ENCODE measurements at regions not wholly inside any gene's neighbourhood (a gene's known extent, or its start where the extent isn't known, plus 50 kb on each side); places are given as distances from the start of the nearest gene placed in this dataset.

GRCh38 chr11:59273373-59273841, 60.7 kb upstream of the MPEG1 start:
- no peaks in the 10 kb centered on the region for H3K36me3 ChIP-seq (ENCODE audit: insufficient read depth, low read length)
- H2AFZ ChIP-seq (ENCODE audit: low read length, unreplicated experiment), result no peak overlapping the region
- no peak overlapping the region for H3K27ac ChIP-seq (ENCODE audit: low read depth, low read length)
- H3K4me3 ChIP-seq (ENCODE audit: low read depth, low read length), result no peak overlapping the region
- no peaks in the 10 kb centered on the region for H3K79me2 ChIP-seq (ENCODE audit: control insufficient read depth, insufficient read depth, low read length, unreplicated experiment)
- H3K27me3 ChIP-seq (ENCODE audit: insufficient read depth, low read length), result peaks cover 32% of the 10 kb centered on the region
- no peaks in the 10 kb centered on the region for H3K4me1 ChIP-seq (ENCODE audit: control insufficient read depth, insufficient read depth, low read length, unreplicated experiment)

DNA sequence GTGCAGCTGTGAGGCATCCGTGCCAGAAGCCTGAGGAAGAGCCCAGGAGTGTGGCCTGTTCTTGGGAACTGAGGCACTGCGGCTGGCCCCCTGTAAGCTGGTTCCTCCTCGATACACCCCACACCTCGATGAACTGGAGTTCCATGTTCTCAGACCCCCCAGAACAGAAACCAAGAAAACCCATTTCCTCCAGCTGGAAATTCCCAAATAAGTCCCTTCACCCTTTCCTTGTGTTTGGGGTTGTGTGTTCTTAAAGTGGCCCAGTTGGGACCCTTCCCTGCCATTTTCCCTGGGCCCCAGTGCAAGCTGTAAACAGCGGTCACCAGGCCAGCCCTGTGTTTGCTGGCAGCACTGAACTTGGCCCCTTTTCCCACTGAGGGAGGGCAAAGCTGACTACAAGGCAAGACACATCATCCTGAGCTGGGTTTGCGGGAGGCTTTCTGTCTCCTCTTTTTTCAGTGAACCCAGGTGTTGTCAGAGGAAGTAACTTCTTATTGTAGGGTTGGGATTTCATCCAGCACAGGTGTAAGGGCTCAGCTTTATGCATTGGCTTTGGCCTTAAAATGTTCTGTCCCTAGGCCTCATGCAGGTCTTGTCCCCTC, 60.1 kb upstream of the MPEG1 start:
- H2AFZ ChIP-seq (ENCODE audit: low read length, unreplicated experiment), result no peak overlapping the region

GRCh38 chr11:59271811-59272327, 59.1 kb upstream of the MPEG1 start:
- Histone ChIP-seq H3K79me2 (ENCODE audit: control insufficient read depth, insufficient read depth, low read length, unreplicated experiment) (no peaks in the 10 kb centered on the region), H3K36me3 (ENCODE audit: insufficient read depth, low read length) (no peaks in the 10 kb centered on the region), H3K27ac (ENCODE audit: low read depth, low read length) (no peak overlapping the region), H3K27me3 (ENCODE audit: insufficient read depth, low read length) (peaks cover 32% of the 10 kb centered on the region), H2AFZ (ENCODE audit: low read length, unreplicated experiment) (no peak overlapping the region), H3K4me1 (ENCODE audit: control insufficient read depth, insufficient read depth, low read length, unreplicated experiment) (no peaks in the 10 kb centered on the region), H3K4me3 (ENCODE audit: low read depth, low read length) (no peak overlapping the region)

More for the DNA sequence above, 60.1 kb upstream of the MPEG1 start:
- Histone ChIP-seq H3K4me1 (ENCODE audit: control insufficient read depth, insufficient read depth, low read length, unreplicated experiment) (no peaks in the 10 kb centered on the region), H3K79me2 (ENCODE audit: control insufficient read depth, insufficient read depth, low read length, unreplicated experiment) (no peaks in the 10 kb centered on the region), H3K36me3 (ENCODE audit: insufficient read depth, low read length) (no peaks in the 10 kb centered on the region), H3K27me3 (ENCODE audit: insufficient read depth, low read length) (peaks cover 32% of the 10 kb centered on the region), H3K4me3 (ENCODE audit: low read depth, low read length) (no peak overlapping the region), H3K27ac (ENCODE audit: low read depth, low read length) (no peak overlapping the region)

DNA sequence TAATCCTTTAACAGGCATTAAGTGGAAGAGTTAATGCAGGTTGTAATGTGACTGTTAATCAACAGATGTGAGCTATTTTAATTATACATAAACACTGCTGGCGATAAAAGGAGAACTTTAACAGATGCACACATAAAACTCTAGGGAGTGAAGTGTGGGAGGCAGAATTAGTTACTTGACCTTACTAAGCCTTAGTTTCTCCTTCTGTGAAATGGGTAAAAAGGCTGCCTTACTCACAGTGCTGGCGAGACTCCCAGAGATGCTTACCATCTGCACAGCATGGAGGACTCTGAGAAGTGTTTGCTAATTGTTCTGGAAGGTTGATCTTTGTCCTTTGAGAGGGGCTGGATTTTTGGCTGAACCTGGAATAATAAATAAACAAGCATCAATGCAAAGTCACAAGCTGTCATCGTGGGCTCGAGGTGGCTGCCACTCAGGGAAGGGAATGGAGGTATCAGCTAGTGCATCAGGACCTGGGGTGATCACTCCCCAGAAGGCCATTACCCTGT, 58.6 kb upstream of the MPEG1 start:
- H3K79me2 ChIP-seq (ENCODE audit: control insufficient read depth, insufficient read depth, low read length, unreplicated experiment), result no peaks in the 10 kb centered on the region
- no peaks in the 10 kb centered on the region for H3K36me3 ChIP-seq (ENCODE audit: insufficient read depth, low read length)
- H3K4me3 ChIP-seq (ENCODE audit: low read depth, low read length), result no peak overlapping the region
- H3K4me1 ChIP-seq (ENCODE audit: control insufficient read depth, insufficient read depth, low read length, unreplicated experiment), result no peaks in the 10 kb centered on the region
- H3K27ac ChIP-seq (ENCODE audit: low read depth, low read length), result no peak overlapping the region
- peaks cover 26% of the 10 kb centered on the region for H3K27me3 ChIP-seq (ENCODE audit: insufficient read depth, low read length)
- H2AFZ ChIP-seq (ENCODE audit: low read length, unreplicated experiment), result no peak overlapping the region

- Histone ChIP-seq H2AFZ (ENCODE audit: low read length, unreplicated experiment) (no peak overlapping the region), H3K4me3 (ENCODE audit: low read depth, low read length) (no peak overlapping the region), H3K27ac (ENCODE audit: low read depth, low read length) (no peak overlapping the region), H3K79me2 (ENCODE audit: control insufficient read depth, insufficient read depth, low read length, unreplicated experiment) (no peaks in the 10 kb centered on the region), H3K36me3 (ENCODE audit: insufficient read depth, low read length) (no peaks in the 10 kb centered on the region), H3K4me1 (ENCODE audit: control insufficient read depth, insufficient read depth, low read length, unreplicated experiment) (no peaks in the 10 kb centered on the region), H3K27me3 (ENCODE audit: insufficient read depth, low read length) (0 out of 2 replicates have a peak, but pooled peaks cover 5% of the 10 kb centered on the region)
These were observed 55.2 kb upstream of the MPEG1 start for GRCh38 chr11:59267736-59268475.

GRCh38 chr11:59267196-59267595, 54.5 kb upstream of the MPEG1 start:
- no peak overlapping the region for H3K27ac ChIP-seq (ENCODE audit: low read depth, low read length)
- H3K4me3 ChIP-seq (ENCODE audit: low read depth, low read length), result no peak overlapping the region
- no peaks in the 10 kb centered on the region for H3K27me3 ChIP-seq (ENCODE audit: insufficient read depth, low read length)
- H3K79me2 ChIP-seq (ENCODE audit: control insufficient read depth, insufficient read depth, low read length, unreplicated experiment), result no peaks in the 10 kb centered on the region
- no peaks in the 10 kb centered on the region for H3K4me1 ChIP-seq (ENCODE audit: control insufficient read depth, insufficient read depth, low read length, unreplicated experiment)
- no peak overlapping the region for H2AFZ ChIP-seq (ENCODE audit: low read length, unreplicated experiment)
- no peaks in the 10 kb centered on the region for H3K36me3 ChIP-seq (ENCODE audit: insufficient read depth, low read length)

- Histone ChIP-seq H3K4me3 (ENCODE audit: low read depth, low read length) (no peak overlapping the region), H2AFZ (ENCODE audit: low read length, unreplicated experiment) (no peak overlapping the region), H3K27ac (ENCODE audit: low read depth, low read length) (no peak overlapping the region), H3K36me3 (ENCODE audit: insufficient read depth, low read length) (no peaks in the 10 kb centered on the region), H3K4me1 (ENCODE audit: control insufficient read depth, insufficient read depth, low read length, unreplicated experiment) (no peaks in the 10 kb centered on the region), H3K79me2 (ENCODE audit: control insufficient read depth, insufficient read depth, low read length, unreplicated experiment) (no peaks in the 10 kb centered on the region), H3K27me3 (ENCODE audit: insufficient read depth, low read length) (no peaks in the 10 kb centered on the region)
These were observed 53.8 kb upstream of the MPEG1 start for GRCh38 chr11:59266491-59266890.

GRCh38 chr11:59265735-59266134, 53.0 kb upstream of the MPEG1 start:
- H3K4me3 ChIP-seq (ENCODE audit: low read depth, low read length), result no peak overlapping the region
- H2AFZ ChIP-seq (ENCODE audit: low read length, unreplicated experiment), result no peak overlapping the region
- H3K79me2 ChIP-seq (ENCODE audit: control insufficient read depth, insufficient read depth, low read length, unreplicated experiment), result no peaks in the 10 kb centered on the region
- H3K27me3 ChIP-seq (ENCODE audit: insufficient read depth, low read length), result no peaks in the 10 kb centered on the region
- H3K27ac ChIP-seq (ENCODE audit: low read depth, low read length), result no peak overlapping the region
- no peaks in the 10 kb centered on the region for H3K4me1 ChIP-seq (ENCODE audit: control insufficient read depth, insufficient read depth, low read length, unreplicated experiment)
- no peaks in the 10 kb centered on the region for H3K36me3 ChIP-seq (ENCODE audit: insufficient read depth, low read length)

DNA sequence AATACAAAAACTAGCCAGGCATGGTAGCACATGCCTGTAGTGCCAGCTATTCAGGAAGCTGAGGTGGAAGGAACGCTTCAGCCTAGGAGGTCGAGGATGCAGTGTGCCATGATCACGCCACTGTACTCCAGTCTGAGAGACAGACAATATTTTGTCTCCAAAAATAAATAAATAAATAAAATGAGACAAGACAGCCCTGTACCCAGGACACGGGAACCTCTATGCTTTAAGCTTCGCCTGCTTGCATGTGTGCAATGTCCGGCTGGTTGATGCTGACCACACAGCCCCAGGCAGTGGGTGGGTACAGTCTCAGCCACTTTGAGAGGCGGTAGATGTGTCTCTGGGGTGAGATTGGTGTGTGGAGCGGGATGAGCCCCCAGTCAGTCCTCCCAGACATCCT, 52.0 kb upstream of the MPEG1 start:
- Histone ChIP-seq H3K79me2 (ENCODE audit: control insufficient read depth, insufficient read depth, low read length, unreplicated experiment) (no peaks in the 10 kb centered on the region), H3K27me3 (ENCODE audit: insufficient read depth, low read length) (no peaks in the 10 kb centered on the region), H2AFZ (ENCODE audit: low read length, unreplicated experiment) (no peak overlapping the region), H3K4me3 (ENCODE audit: low read depth, low read length) (no peak overlapping the region), H3K36me3 (ENCODE audit: insufficient read depth, low read length) (no peaks in the 10 kb centered on the region), H3K27ac (ENCODE audit: low read depth, low read length) (no peak overlapping the region), H3K4me1 (ENCODE audit: control insufficient read depth, insufficient read depth, low read length, unreplicated experiment) (no peaks in the 10 kb centered on the region)

DNA sequence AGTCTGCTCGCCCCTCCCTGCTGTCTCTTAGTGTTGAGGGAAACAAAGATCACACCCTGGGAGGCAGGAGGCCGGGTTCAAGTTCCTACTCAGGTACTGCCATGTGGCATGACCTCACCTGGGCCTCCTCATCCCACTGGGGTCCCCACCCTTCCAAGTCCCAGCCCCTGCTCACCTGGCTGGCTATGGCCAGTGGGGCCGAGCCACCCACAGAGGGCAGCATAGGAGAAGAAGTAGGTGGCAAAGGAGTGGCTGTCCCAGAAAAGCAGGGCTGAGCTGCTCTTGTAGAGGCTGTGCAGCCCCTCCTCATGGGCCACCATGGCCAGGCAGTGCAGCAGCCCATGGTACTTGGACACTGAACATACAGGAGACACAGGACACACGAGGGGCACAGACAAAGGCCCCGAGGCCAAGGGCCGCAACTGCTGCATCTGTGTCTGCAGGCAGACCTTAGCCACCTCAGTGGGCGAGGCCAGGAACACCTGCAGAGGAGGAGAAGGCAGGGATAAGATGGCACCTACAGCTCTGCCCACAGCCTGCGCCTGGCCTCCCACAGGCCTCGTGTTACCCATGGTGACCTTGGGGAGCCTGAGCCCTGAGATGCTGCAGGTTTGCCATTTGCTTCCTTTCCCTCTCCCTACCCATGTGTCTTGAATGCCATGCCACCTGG, 50.6 kb upstream of the MPEG1 start:
- Histone ChIP-seq H2AFZ (ENCODE audit: low read length, unreplicated experiment) (no peak overlapping the region), H3K27ac (ENCODE audit: low read depth, low read length) (no peak overlapping the region), H3K27me3 (ENCODE audit: insufficient read depth, low read length) (no peaks in the 10 kb centered on the region), H3K4me3 (ENCODE audit: low read depth, low read length) (no peak overlapping the region), H3K36me3 (ENCODE audit: insufficient read depth, low read length) (no peaks in the 10 kb centered on the region), H3K4me1 (ENCODE audit: control insufficient read depth, insufficient read depth, low read length, unreplicated experiment) (no peaks in the 10 kb centered on the region), H3K79me2 (ENCODE audit: control insufficient read depth, insufficient read depth, low read length, unreplicated experiment) (no peaks in the 10 kb centered on the region)

All from ACC112 (cell line).